Activated T-cell treated with anti-CD3 and anti-CD28 coated beads, Interleukin-2, amount 50 U/mL, for 4 hours (primary cell): ENCODE measurements at regions not wholly inside any gene's neighbourhood (a gene's known extent, or its start where the extent isn't known, plus 50 kb on each side); places are given as distances from the start of the nearest gene placed in this dataset.

Experiments
- ATAC-seq, 2 donors: fragments of 200-7000 bp; cut with Tn5 transposase; one replicate each; pipeline ENCODE4 v1.10.0; 2021
- DNase-seq: peaks from one replicate; pipeline ENCODE4 v3.0.0-alpha.2; 2020
- H3K27me3 Mint-ChIP-seq: one replicate; pipeline ENCODE4 v1.8.0; 2021; ENCODE audit warnings: low read depth, mixed read lengths
- H3K36me3 Mint-ChIP-seq: one replicate; pipeline ENCODE4 v1.8.0; 2022; ENCODE audit warnings: mixed read lengths; ENCODE audit not compliant: insufficient read depth
- H3K4me1 Mint-ChIP-seq: one replicate; pipeline ENCODE4 v1.8.0; 2021; ENCODE audit warnings: low read depth, mixed read lengths
- H3K4me3 Mint-ChIP-seq: one replicate; pipeline ENCODE4 v1.8.0; 2021; ENCODE audit warnings: mild to moderate bottlenecking, moderate library complexity, mixed read lengths
- H3K9me3 Mint-ChIP-seq: one replicate; pipeline ENCODE4 v1.8.0; 2021; ENCODE audit warnings: mixed read lengths

- H3K36me3 Mint-ChIP-seq, result peaks cover 7% of the 10 kb centered on the region
- ATAC-seq (no peak), DNase-seq (no peak)
- peaks cover 18% of the 10 kb centered on the region for H3K4me1 Mint-ChIP-seq
- H3K9me3 Mint-ChIP-seq, result peaks cover 3% of the 10 kb centered on the region
- H3K27me3 Mint-ChIP-seq, result no peaks in the 10 kb centered on the region
- H3K4me3 Mint-ChIP-seq, result no peak overlapping the region
These were observed 62.9 kb upstream of the ABL1 start for GRCh38 chr9:130772185-130772584.

GRCh38 chr9:130774183-130774582 lies 60.9 kb upstream of the ABL1 start:
- Mint-ChIP-seq H3K9me3 (peaks cover 3% of the 10 kb centered on the region), H3K27me3 (no peaks in the 10 kb centered on the region), H3K4me1 (peaks cover 14% of the 10 kb centered on the region), H3K4me3 (no peak overlapping the region), H3K36me3 (peaks cover 7% of the 10 kb centered on the region)
- DNase-seq (no peak), ATAC-seq (no peak)

- Mint-ChIP-seq H3K36me3 (peaks cover 7% of the 10 kb centered on the region), H3K4me3 (no peak overlapping the region), H3K27me3 (no peaks in the 10 kb centered on the region), H3K4me1 (peaks cover 14% of the 10 kb centered on the region), H3K9me3 (peaks cover 3% of the 10 kb centered on the region)
- ATAC-seq (no peak), DNase-seq (no peak)
These were observed 59.6 kb upstream of the ABL1 start for GRCh38 chr9:130775336-130775991.

GRCh38 chr9:130779153-130779855 lies 55.8 kb upstream of the ABL1 start:
- DNase-seq (no peak), ATAC-seq (no peak)
- no peaks in the 10 kb centered on the region for H3K27me3 Mint-ChIP-seq
- H3K36me3 Mint-ChIP-seq, result peaks cover 5% of the 10 kb centered on the region
- H3K4me1 Mint-ChIP-seq, result peaks cover 10% of the 10 kb centered on the region
- peaks cover 3% of the 10 kb centered on the region for H3K9me3 Mint-ChIP-seq
- no peak overlapping the region for H3K4me3 Mint-ChIP-seq

DNA sequence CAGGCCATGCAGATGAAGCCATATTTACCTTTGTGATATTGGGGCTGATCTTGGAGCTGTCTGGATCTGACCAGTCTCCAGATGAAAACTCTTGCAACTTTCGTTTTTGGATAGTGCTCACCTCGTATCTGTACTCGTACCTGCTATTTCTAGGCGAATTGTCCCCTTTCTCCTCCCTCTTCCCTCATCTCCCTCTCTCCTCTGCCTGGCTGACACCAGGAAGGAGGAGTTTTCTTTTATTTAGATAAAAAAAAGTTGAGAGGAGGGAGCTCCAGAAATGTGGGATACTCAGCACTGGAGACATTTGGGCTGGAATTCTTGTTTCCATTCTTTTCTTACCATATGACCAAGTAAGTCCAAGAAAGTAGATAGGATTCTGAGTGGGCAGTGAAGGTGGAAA lies 54.6 kb upstream of the ABL1 start:
- DNase-seq, result no peak
- ATAC-seq, result no peak
- Mint-ChIP-seq H3K9me3 (peaks cover under 1% of the 10 kb centered on the region), H3K4me3 (no peak overlapping the region), H3K27me3 (no peaks in the 10 kb centered on the region), H3K36me3 (peaks cover 4% of the 10 kb centered on the region), H3K4me1 (peaks cover 2% of the 10 kb centered on the region)

GRCh38 chr9:130780865-130781504 lies 54.1 kb upstream of the ABL1 start:
- DNase-seq, result no peak
- Mint-ChIP-seq H3K4me3 (no peak overlapping the region), H3K9me3 (no peaks in the 10 kb centered on the region), H3K27me3 (no peaks in the 10 kb centered on the region), H3K36me3 (peaks cover 3% of the 10 kb centered on the region), H3K4me1 (peaks cover 2% of the 10 kb centered on the region)
- no peak for ATAC-seq

GRCh38 chr9:130781569-130781968 lies 53.5 kb upstream of the ABL1 start:
- H3K4me3 Mint-ChIP-seq, result no peak overlapping the region
- no peaks in the 10 kb centered on the region for H3K9me3 Mint-ChIP-seq
- H3K4me1 Mint-ChIP-seq, result peaks cover 5% of the 10 kb centered on the region
- peaks cover 3% of the 10 kb centered on the region for H3K36me3 Mint-ChIP-seq
- ATAC-seq, result no peak
- H3K27me3 Mint-ChIP-seq, result no peaks in the 10 kb centered on the region
- DNase-seq, result no peak

DNA sequence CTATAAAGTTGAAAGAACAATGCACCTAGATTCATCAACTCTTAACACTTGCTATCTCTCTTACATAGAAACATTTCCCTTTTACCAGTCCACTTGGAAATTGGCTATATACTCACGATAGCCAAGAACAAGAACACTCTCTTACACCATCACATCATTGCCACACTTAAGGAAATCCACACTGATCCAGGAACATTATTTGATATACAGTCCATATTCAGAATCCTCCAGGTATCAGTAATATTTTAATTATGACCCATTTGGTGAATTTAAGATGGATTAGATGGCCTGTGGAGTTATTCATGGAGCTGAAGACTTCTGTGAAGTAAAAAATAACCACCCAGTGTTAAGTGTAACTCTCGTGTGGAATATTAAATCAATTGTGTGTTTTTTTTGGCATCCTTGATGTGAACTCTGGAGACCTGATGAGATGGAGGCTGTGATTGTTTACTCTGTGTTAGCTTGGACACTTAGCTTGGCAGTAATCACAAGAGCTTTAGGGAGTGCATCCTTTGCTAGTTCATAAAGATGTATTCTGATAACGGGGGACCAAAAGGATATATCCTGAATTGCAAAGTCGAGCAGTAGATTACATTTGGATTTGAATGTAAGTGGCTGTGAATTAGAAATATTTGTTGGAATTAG lies 52.0 kb upstream of the ABL1 start:
- peaks cover 3% of the 10 kb centered on the region for H3K4me1 Mint-ChIP-seq
- ATAC-seq (no peak), DNase-seq (no peak)
- H3K4me3 Mint-ChIP-seq, result no peak overlapping the region
- H3K36me3 Mint-ChIP-seq, result peaks cover 10% of the 10 kb centered on the region
- no peaks in the 10 kb centered on the region for H3K27me3 Mint-ChIP-seq
- no peaks in the 10 kb centered on the region for H3K9me3 Mint-ChIP-seq

DNA sequence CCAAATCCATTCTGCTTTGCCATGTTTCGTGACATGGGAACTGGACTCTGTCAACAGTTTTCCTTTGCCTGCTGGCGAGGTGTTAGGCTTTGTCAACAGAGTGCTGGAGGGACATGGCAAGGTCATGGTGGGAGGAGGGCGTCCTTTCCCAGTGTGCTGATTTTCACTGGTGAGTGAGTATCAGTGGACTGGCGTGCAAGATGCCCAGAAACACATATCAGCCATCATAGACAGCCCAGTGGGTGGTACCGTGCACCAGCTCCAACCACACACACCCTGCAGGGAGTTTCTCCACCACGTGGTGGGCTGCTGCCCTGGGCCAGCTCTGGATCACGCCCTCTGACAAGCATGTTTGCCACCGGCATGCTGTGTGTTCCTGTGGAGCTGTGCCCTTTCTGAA lies 50.0 kb upstream of the ABL1 start:
- H3K4me3 Mint-ChIP-seq, result no peak overlapping the region
- ATAC-seq, result no peak

More for the DNA sequence above, 50.0 kb upstream of the ABL1 start:
- peaks cover 13% of the 10 kb centered on the region for H3K9me3 Mint-ChIP-seq
- H3K36me3 Mint-ChIP-seq, result peaks cover 18% of the 10 kb centered on the region
- H3K27me3 Mint-ChIP-seq, result no peaks in the 10 kb centered on the region
- H3K4me1 Mint-ChIP-seq, result peaks cover 3% of the 10 kb centered on the region
- DNase-seq, result no peak
